PC-9 (cell line): ENCODE measurements at regions not wholly inside any gene's neighbourhood (a gene's known extent, or its start where the extent isn't known, plus 50 kb on each side); places are given as distances from the start of the nearest gene placed in this dataset.

Experiments
- BruUV-seq: library from RNA; stranded (reverse); fragments of 400-500 nt; replicated peaks from 2 replicates; lab custom pipeline; 2021; lab: Mats Ljungman, UMichigan
- CTCF ChIA-PET: fragments of 300-600 bp; sonication (Branson Sonifier 250); formaldehyde crosslinking; loops from one replicate; lab custom pipeline; 2022; ENCODE audit warnings: antibody characterized with exemption; lab: Charles Lee
- POLR2A ChIA-PET: fragments of 300-600 bp; sonication (Branson Sonifier 250); formaldehyde crosslinking; loops from one replicate; lab custom pipeline; 2022; ENCODE audit warnings: antibody characterized with exemption; ENCODE audit not compliant: unreplicated experiment; lab: Charles Lee
- DNase-seq, 2 experiments: peaks; one replicate each; pipeline versions ENCODE4 v3.0.0 to v3.0.0-alpha.2; 2015 to 2022; ENCODE audit warnings: mixed read lengths in 1 of 2
- H2AFZ ChIP-seq: fragments of 200-600 bp; sonication (generic); 2 replicates; pipeline ENCODE4 v1.8.1; 2017; ENCODE audit warnings: antibody characterized with exemption
- H3F3A ChIP-seq: fragments of 200-600 bp; sonication (generic); 2 replicates; pipeline ENCODE4 v1.8.1; 2017; ENCODE audit warnings: antibody characterized with exemption, mild to moderate bottlenecking, low read depth; ENCODE audit not compliant: insufficient read depth
- H3K27ac ChIP-seq: fragments of 200-600 bp; sonication (generic); 2 replicates; pipeline ENCODE4 v1.6.1; 2016; ENCODE audit warnings: mixed run types
- H3K27me3 ChIP-seq: fragments of 200-600 bp; sonication (generic); 2 replicates; pipeline ENCODE4 v1.6.1; 2016; ENCODE audit warnings: low read depth, mixed run types; ENCODE audit not compliant: insufficient read depth
- H3K36me3 ChIP-seq: fragments of 200-600 bp; sonication (generic); 2 replicates; pipeline ENCODE4 v1.6.1; 2016; ENCODE audit warnings: low read depth, mixed run types
- H3K4me1 ChIP-seq: fragments of 200-600 bp; sonication (generic); replicated peaks from 2 replicates; pipeline ENCODE4 v1.6.1; 2016; ENCODE audit warnings: mixed run types; ENCODE audit not compliant: insufficient read depth
- H3K4me2 ChIP-seq: fragments of 200-600 bp; sonication (generic); 2 replicates; pipeline ENCODE4 v1.6.1; 2017; ENCODE audit warnings: mixed run types
- H3K4me3 ChIP-seq: fragments of 200-600 bp; sonication (generic); 2 replicates; pipeline ENCODE4 v1.6.1; 2016; ENCODE audit warnings: mixed run types
- H3K79me2 ChIP-seq: fragments of 200-600 bp; sonication (generic); 2 replicates; pipeline ENCODE4 v1.6.1; 2017; ENCODE audit warnings: low read depth, mixed run types
- H3K9me2 ChIP-seq: fragments of 200-600 bp; sonication (generic); 2 replicates; pipeline ENCODE4 v1.8.1; 2017; ENCODE audit warnings: mild to moderate bottlenecking; ENCODE audit not compliant: insufficient read depth
- H3K9me3 ChIP-seq: fragments of 200-600 bp; sonication (generic); 2 replicates; pipeline ENCODE4 v1.8.1; 2016; ENCODE audit warnings: low read depth; ENCODE audit not compliant: insufficient read depth
- H4K20me1 ChIP-seq: fragments of 200-600 bp; sonication (generic); 2 replicates; pipeline ENCODE4 v1.8.1; 2017; ENCODE audit not compliant: insufficient read depth
- EZH2 ChIP-seq: fragments of 200-600 bp; sonication (generic); IDR thresholded peaks from 2 replicates; pipeline ENCODE4 v1.8.0; 2017; ENCODE audit warnings: antibody characterized with exemption, low read depth
- intact Hi-C: fragments of 100-400 bp; cut with micrococcal nuclease; formaldehyde crosslinking; loops from one replicate; pipeline ENCODE4 v1.10.0; 2022; ENCODE audit not compliant: unreplicated experiment
- TF ChIP-seq, protein P1 (sequence below): fragments of 200-600 bp; sonication (generic); conservative IDR thresholded peaks from 2 replicates; pipeline ENCODE4 v1.6.1; 2017; ENCODE audit warnings: mixed run types, antibody characterized with exemption, mild to moderate bottlenecking, moderate library complexity

DNA sequence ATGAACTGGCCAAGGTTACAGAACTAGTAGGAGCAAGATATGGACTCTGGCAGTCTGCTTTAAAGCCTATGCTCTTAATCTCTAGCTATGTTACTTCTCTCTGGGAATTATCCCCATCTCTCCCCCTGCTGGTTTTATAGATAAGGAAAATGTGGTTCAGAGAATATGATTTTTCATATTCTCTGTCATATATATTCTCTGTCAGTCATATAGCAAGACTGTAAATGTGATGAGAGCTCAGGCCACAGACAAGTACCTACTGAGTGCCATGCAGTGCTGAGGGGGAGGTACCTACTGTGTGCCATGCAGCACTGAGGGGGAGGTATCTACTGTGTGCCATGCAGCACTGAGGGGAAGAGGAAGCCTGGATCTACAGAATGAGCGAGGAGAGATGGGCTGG lies 220.3 kb upstream of the FGGY start:
- H4K20me1 ChIP-seq = no peaks in the 10 kb centered on the region
- no peak overlapping the region for H3K4me3 ChIP-seq
- H2AFZ ChIP-seq = no peak overlapping the region
- no peak for TF ChIP-seq EZH2
- TF ChIP-seq, protein P1, sequence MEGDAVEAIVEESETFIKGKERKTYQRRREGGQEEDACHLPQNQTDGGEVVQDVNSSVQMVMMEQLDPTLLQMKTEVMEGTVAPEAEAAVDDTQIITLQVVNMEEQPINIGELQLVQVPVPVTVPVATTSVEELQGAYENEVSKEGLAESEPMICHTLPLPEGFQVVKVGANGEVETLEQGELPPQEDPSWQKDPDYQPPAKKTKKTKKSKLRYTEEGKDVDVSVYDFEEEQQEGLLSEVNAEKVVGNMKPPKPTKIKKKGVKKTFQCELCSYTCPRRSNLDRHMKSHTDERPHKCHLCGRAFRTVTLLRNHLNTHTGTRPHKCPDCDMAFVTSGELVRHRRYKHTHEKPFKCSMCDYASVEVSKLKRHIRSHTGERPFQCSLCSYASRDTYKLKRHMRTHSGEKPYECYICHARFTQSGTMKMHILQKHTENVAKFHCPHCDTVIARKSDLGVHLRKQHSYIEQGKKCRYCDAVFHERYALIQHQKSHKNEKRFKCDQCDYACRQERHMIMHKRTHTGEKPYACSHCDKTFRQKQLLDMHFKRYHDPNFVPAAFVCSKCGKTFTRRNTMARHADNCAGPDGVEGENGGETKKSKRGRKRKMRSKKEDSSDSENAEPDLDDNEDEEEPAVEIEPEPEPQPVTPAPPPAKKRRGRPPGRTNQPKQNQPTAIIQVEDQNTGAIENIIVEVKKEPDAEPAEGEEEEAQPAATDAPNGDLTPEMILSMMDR = peak; percentile 52; the same call in 1 of the 2 replicates
- no peaks in the 10 kb centered on the region for H3K36me3 ChIP-seq
- H3K27ac ChIP-seq = no peak overlapping the region
- no peaks in the 10 kb centered on the region for H3K9me3 ChIP-seq
- no peaks in the 10 kb centered on the region for H3K9me2 ChIP-seq
- BruUV-seq = no TSS peak
- CTCF ChIA-PET = interaction anchor here (0.6 kb wide), 1 partner anchor 329 kb away, joined by 4 read pairs; no protein-coding TSS in a partner anchor
- no peak overlapping the region for H3K4me2 ChIP-seq
- POLR2A ChIA-PET = no interaction called here
- intact Hi-C loops = no loop called here
- H3K4me1 ChIP-seq = no peaks in the 10 kb centered on the region
- H3K79me2 ChIP-seq = no peaks in the 10 kb centered on the region
- no peaks in the 10 kb centered on the region for H3F3A ChIP-seq
- DNase-seq = no peak
- no peaks in the 10 kb centered on the region for H3K27me3 ChIP-seq

DNA sequence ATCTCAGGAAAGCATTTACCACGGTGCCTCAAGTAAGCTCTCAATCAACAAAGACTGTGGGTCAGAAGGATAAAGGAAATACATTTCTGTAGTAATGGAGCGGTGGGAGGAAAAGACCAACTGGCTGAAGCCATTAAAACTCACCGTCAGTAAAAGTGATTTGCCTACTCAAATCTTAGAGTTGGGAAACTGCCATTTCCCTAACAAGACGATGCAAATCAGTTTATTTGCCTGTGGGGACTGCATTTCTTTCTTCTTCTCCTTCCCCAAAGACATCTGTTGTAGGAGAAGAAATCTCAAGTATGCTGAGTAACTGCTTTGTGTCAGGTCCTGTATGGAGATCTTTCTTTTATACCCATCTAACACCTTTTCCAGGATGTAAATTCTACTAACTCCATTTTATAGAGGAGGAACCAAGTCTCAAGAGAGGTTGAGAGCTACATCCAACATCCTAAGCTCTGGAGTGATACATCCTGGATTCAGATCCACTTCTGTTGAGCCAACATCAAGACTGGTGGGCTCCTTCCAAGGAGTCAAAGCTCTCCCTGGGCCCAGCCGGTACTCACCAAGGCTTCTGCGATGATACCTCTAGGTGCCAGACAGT lies 219.3 kb upstream of the FGGY start:
- CTCF ChIA-PET = no interaction called here
- intact Hi-C loops = no loop called here
- no peak overlapping the region for H3K4me2 ChIP-seq

DNA sequence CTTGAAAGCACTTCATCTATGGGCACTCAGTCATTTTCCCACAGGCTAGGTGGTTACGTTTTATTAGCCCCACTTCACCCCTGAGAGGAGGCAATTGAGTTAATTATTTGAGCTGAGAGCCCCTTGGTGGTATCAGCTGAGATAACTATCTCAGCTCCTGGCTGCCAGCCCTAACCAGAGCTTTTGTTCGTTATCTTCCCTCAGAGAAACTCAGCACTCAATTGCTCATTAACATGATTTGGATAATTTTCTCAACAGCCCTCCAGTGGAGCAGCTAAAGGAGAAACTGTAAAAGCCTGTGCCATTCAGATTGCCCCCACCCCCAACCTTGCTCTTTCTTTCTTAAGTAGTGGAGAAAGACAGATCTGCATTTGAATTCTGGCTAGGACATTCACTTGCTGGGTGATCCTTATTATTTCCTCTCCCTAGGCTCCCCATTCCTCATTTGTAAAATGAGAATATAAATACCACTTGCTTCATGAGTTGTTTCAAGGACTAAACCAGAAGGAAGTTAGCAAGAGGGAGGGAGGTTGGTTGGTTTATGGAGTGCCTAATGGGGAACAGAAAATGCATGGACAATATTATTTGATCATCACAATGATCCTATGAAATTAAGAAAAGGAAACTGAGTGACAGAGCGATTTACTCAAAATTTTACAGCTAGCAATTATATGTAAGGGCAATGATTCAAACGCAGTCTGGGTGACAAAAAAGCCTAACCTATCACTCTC lies 218.7 kb upstream of the FGGY start:
- intact Hi-C loops = no loop called here
- Histone ChIP-seq H3F3A (no peaks in the 10 kb centered on the region), H3K9me2 (no peaks in the 10 kb centered on the region), H3K4me3 (no peak overlapping the region), H3K79me2 (no peaks in the 10 kb centered on the region), H3K9me3 (no peaks in the 10 kb centered on the region), H2AFZ (no peak overlapping the region), H3K27ac (no peak overlapping the region), H4K20me1 (no peaks in the 10 kb centered on the region), H3K4me1 (no peaks in the 10 kb centered on the region), H3K4me2 (no peak overlapping the region), H3K27me3 (no peaks in the 10 kb centered on the region), H3K36me3 (no peaks in the 10 kb centered on the region)
- TF ChIP-seq EZH2 = no peak
- TF ChIP-seq, protein P1 = no peak
- BruUV-seq = no TSS peak
- CTCF ChIA-PET = interaction anchor here (0.7 kb wide), 1 partner anchor 12 kb away, joined by 3 read pairs; no protein-coding TSS in a partner anchor
- POLR2A ChIA-PET = no interaction called here
- DNase-seq = no peak

More for the DNA sequence above, 219.3 kb upstream of the FGGY start:
- DNase-seq = no peak
- no peaks in the 10 kb centered on the region for H3K4me1 ChIP-seq
- no peaks in the 10 kb centered on the region for H4K20me1 ChIP-seq
- H3K27ac ChIP-seq = no peak overlapping the region
- H3K9me2 ChIP-seq = no peaks in the 10 kb centered on the region
- no peaks in the 10 kb centered on the region for H3K27me3 ChIP-seq
- H3K79me2 ChIP-seq = no peaks in the 10 kb centered on the region
- no peaks in the 10 kb centered on the region for H3K36me3 ChIP-seq
- H2AFZ ChIP-seq = no peak overlapping the region
- TF ChIP-seq, protein P1 = no peak
- TF ChIP-seq EZH2 = no peak
- no peaks in the 10 kb centered on the region for H3F3A ChIP-seq
- no peaks in the 10 kb centered on the region for H3K9me3 ChIP-seq
- no peak overlapping the region for H3K4me3 ChIP-seq
- POLR2A ChIA-PET = no interaction called here
- no TSS peak for BruUV-seq
